ENCODE measurements at regions not wholly inside any gene's neighbourhood (a gene's known extent, or its start where the extent isn't known, plus 50 kb on each side); places are given as distances from the start of the nearest gene placed in this dataset.

GRCh38 chr12:72098622-72099021 lies 160.0 kb downstream of the TPH2 start:
- ChIA-PET POLR2A (no interaction called here), CTCF (no interaction called here)
- Mint-ChIP-seq H3K27me3 (no peaks in the 10 kb centered on the region), H3K27ac (no peak overlapping the region), H3K9me3 (peaks cover 0 to 5% (median 3%) of the 10 kb centered on the region in 5 donors), H3K36me3 (no peaks in the 10 kb centered on the region), H3K4me3 (no peak overlapping the region), H3K4me1 (no peaks in the 10 kb centered on the region)
- no peak for DNase-seq
- no peak overlapping the region for H3K27ac ChIP-seq (ENCODE audit: low read depth, low read length)
- H3K9me3 ChIP-seq (ENCODE audit: low read length), result no peaks in the 10 kb centered on the region
- H3K4me1 ChIP-seq (ENCODE audit: insufficient read depth, low read length), result no peaks in the 10 kb centered on the region
- no peaks in the 10 kb centered on the region for H3K36me3 ChIP-seq (ENCODE audit: insufficient read depth, low read length)
- H3K4me3 ChIP-seq (ENCODE audit: low read length), result no peak overlapping the region
- H3K27me3 ChIP-seq (ENCODE audit: insufficient read depth, low read length, poor library complexity, severe bottlenecking), result no peaks in the 10 kb centered on the region

GRCh38 chr12:72100854-72101253 lies 162.2 kb downstream of the TPH2 start:
- ChIA-PET POLR2A (no interaction called here), CTCF (no interaction called here)
- Mint-ChIP-seq H3K36me3 (no peaks in the 10 kb centered on the region), H3K27ac (no peak overlapping the region), H3K4me1 (no peaks in the 10 kb centered on the region), H3K27me3 (peaks cover 0 to 2% of the 10 kb centered on the region in 2 donors), H3K9me3 (peaks cover 0 to 2% (median 0%) of the 10 kb centered on the region in 5 donors), H3K4me3 (no peak overlapping the region)
- H3K36me3 ChIP-seq (ENCODE audit: insufficient read depth, low read length), result no peaks in the 10 kb centered on the region
- no peak for DNase-seq
- H3K27me3 ChIP-seq (ENCODE audit: insufficient read depth, low read length, poor library complexity, severe bottlenecking), result no peaks in the 10 kb centered on the region
- H3K9me3 ChIP-seq (ENCODE audit: low read length), result no peaks in the 10 kb centered on the region
- no peak overlapping the region for H3K27ac ChIP-seq (ENCODE audit: low read depth, low read length)
- no peaks in the 10 kb centered on the region for H3K4me1 ChIP-seq (ENCODE audit: insufficient read depth, low read length)
- H3K4me3 ChIP-seq (ENCODE audit: low read length), result no peak overlapping the region

- ChIA-PET POLR2A (no interaction called here), CTCF (no interaction called here)
- H3K4me3 ChIP-seq (ENCODE audit: low read length), result no peak overlapping the region
- H3K36me3 ChIP-seq (ENCODE audit: insufficient read depth, low read length), result no peaks in the 10 kb centered on the region
- no peaks in the 10 kb centered on the region for H3K9me3 ChIP-seq (ENCODE audit: low read length)
- Mint-ChIP-seq H3K9me3 (peaks cover 0 to 2% (median 0%) of the 10 kb centered on the region in 5 donors), H3K36me3 (no peaks in the 10 kb centered on the region), H3K4me1 (no peaks in the 10 kb centered on the region), H3K4me3 (no peak overlapping the region), H3K27ac (no peak overlapping the region), H3K27me3 (peaks cover 0 to 2% of the 10 kb centered on the region in 2 donors)
- no peak overlapping the region for H3K27ac ChIP-seq (ENCODE audit: low read depth, low read length)
- H3K27me3 ChIP-seq (ENCODE audit: insufficient read depth, low read length, poor library complexity, severe bottlenecking), result no peaks in the 10 kb centered on the region
- no peak for DNase-seq
- no peaks in the 10 kb centered on the region for H3K4me1 ChIP-seq (ENCODE audit: insufficient read depth, low read length)
Measured at GRCh38 chr12:72102150-72102549, 163.5 kb downstream of the TPH2 start.

- no peaks in the 10 kb centered on the region for H3K36me3 ChIP-seq (ENCODE audit: insufficient read depth, low read length)
- no peaks in the 10 kb centered on the region for H3K27me3 ChIP-seq (ENCODE audit: insufficient read depth, low read length, poor library complexity, severe bottlenecking)
- H3K4me3 ChIP-seq (ENCODE audit: low read length), result no peak overlapping the region
- no peaks in the 10 kb centered on the region for H3K4me1 ChIP-seq (ENCODE audit: insufficient read depth, low read length)
- ChIA-PET POLR2A (no interaction called here), CTCF (no interaction called here)
- H3K27me3 Mint-ChIP-seq, result peaks cover 0 to 2% of the 10 kb centered on the region in 2 donors
- no peaks in the 10 kb centered on the region for H3K9me3 ChIP-seq (ENCODE audit: low read length)
- no peaks in the 10 kb centered on the region for H3K4me1 Mint-ChIP-seq
- H3K4me3 Mint-ChIP-seq, result no peak overlapping the region
- no peak overlapping the region for H3K27ac Mint-ChIP-seq
- H3K9me3 Mint-ChIP-seq, result peaks cover 0 to 2% (median 0%) of the 10 kb centered on the region in 5 donors
- no peak for DNase-seq
- H3K36me3 Mint-ChIP-seq, result no peaks in the 10 kb centered on the region
- no peak overlapping the region for H3K27ac ChIP-seq (ENCODE audit: low read depth, low read length)
Measured at GRCh38 chr12:72105849-72106248, 166.3 kb upstream of the TRHDE start.

- Histone ChIP-seq H3K4me1 (ENCODE audit: insufficient read depth, low read length) (no peaks in the 10 kb centered on the region), H3K27me3 (ENCODE audit: insufficient read depth, low read length, poor library complexity, severe bottlenecking) (no peaks in the 10 kb centered on the region), H3K36me3 (ENCODE audit: insufficient read depth, low read length) (no peaks in the 10 kb centered on the region), H3K4me3 (ENCODE audit: low read length) (no peak overlapping the region), H3K27ac (ENCODE audit: low read depth, low read length) (no peak overlapping the region), H3K9me3 (ENCODE audit: low read length) (no peaks in the 10 kb centered on the region)
- no peaks in the 10 kb centered on the region for H3K4me1 Mint-ChIP-seq
- no peaks in the 10 kb centered on the region for H3K27me3 Mint-ChIP-seq
- no peaks in the 10 kb centered on the region for H3K36me3 Mint-ChIP-seq
- no peak overlapping the region for H3K4me3 Mint-ChIP-seq
- H3K9me3 Mint-ChIP-seq, result peaks cover 0 to 2% (median 0%) of the 10 kb centered on the region in 5 donors
- ChIA-PET POLR2A (no interaction called here), CTCF (no interaction called here)
- H3K27ac Mint-ChIP-seq, result no peak overlapping the region
- no peak for DNase-seq
Measured at GRCh38 chr12:72110937-72111650, 161.1 kb upstream of the TRHDE start.

GRCh38 chr12:72111706-72112105 lies 160.5 kb upstream of the TRHDE start:
- Histone ChIP-seq H3K4me3 (ENCODE audit: low read length) (no peak overlapping the region), H3K27ac (ENCODE audit: low read depth, low read length) (no peak overlapping the region), H3K36me3 (ENCODE audit: insufficient read depth, low read length) (no peaks in the 10 kb centered on the region), H3K4me1 (ENCODE audit: insufficient read depth, low read length) (no peaks in the 10 kb centered on the region), H3K27me3 (ENCODE audit: insufficient read depth, low read length, poor library complexity, severe bottlenecking) (no peaks in the 10 kb centered on the region), H3K9me3 (ENCODE audit: low read length) (no peaks in the 10 kb centered on the region)
- POLR2A ChIA-PET, result no interaction called here
- peaks cover 0 to 2% (median 0%) of the 10 kb centered on the region in 5 donors for H3K9me3 Mint-ChIP-seq
- H3K27ac Mint-ChIP-seq, result no peak overlapping the region
- H3K4me1 Mint-ChIP-seq, result no peaks in the 10 kb centered on the region
- CTCF ChIA-PET, result no interaction called here
- no peaks in the 10 kb centered on the region for H3K27me3 Mint-ChIP-seq
- no peaks in the 10 kb centered on the region for H3K36me3 Mint-ChIP-seq
- H3K4me3 Mint-ChIP-seq, result no peak overlapping the region
- no peak for DNase-seq

- no peak overlapping the region for H3K4me3 ChIP-seq (ENCODE audit: low read length)
- no peaks in the 10 kb centered on the region for H3K27me3 ChIP-seq (ENCODE audit: insufficient read depth, low read length, poor library complexity, severe bottlenecking)
- Mint-ChIP-seq H3K4me3 (no peak overlapping the region), H3K27ac (no peak overlapping the region), H3K36me3 (no peaks in the 10 kb centered on the region), H3K4me1 (no peaks in the 10 kb centered on the region), H3K27me3 (peaks cover 0 to 2% of the 10 kb centered on the region in 2 donors), H3K9me3 (peaks cover 0 to 4% (median 2%) of the 10 kb centered on the region in 5 donors)
- no peaks in the 10 kb centered on the region for H3K9me3 ChIP-seq (ENCODE audit: low read length)
- ChIA-PET CTCF (no interaction called here), POLR2A (no interaction called here)
- H3K4me1 ChIP-seq (ENCODE audit: insufficient read depth, low read length), result no peaks in the 10 kb centered on the region
- no peaks in the 10 kb centered on the region for H3K36me3 ChIP-seq (ENCODE audit: insufficient read depth, low read length)
- DNase-seq, result no peak
- H3K27ac ChIP-seq (ENCODE audit: low read depth, low read length), result no peak overlapping the region
Measured at GRCh38 chr12:72133497-72134055, 138.6 kb upstream of the TRHDE start.

GRCh38 chr12:72134246-72135020 lies 137.7 kb upstream of the TRHDE start:
- ChIA-PET POLR2A (no interaction called here), CTCF (no interaction called here)
- no peak for DNase-seq
- no peak overlapping the region for H3K4me3 Mint-ChIP-seq
- H3K27ac Mint-ChIP-seq, result no peak overlapping the region
- peaks cover 0 to 4% (median 2%) of the 10 kb centered on the region in 5 donors for H3K9me3 Mint-ChIP-seq
- H3K9me3 ChIP-seq (ENCODE audit: low read length), result no peaks in the 10 kb centered on the region
- H3K4me1 Mint-ChIP-seq, result no peaks in the 10 kb centered on the region
- no peaks in the 10 kb centered on the region for H3K36me3 Mint-ChIP-seq
- H3K4me3 ChIP-seq (ENCODE audit: low read length), result no peak overlapping the region
- H3K27me3 Mint-ChIP-seq, result peaks cover 0 to 4% of the 10 kb centered on the region in 2 donors
- no peaks in the 10 kb centered on the region for H3K36me3 ChIP-seq (ENCODE audit: insufficient read depth, low read length)
- H3K4me1 ChIP-seq (ENCODE audit: insufficient read depth, low read length), result no peaks in the 10 kb centered on the region
- H3K27ac ChIP-seq (ENCODE audit: low read depth, low read length), result no peak overlapping the region
- H3K27me3 ChIP-seq (ENCODE audit: insufficient read depth, low read length, poor library complexity, severe bottlenecking), result no peaks in the 10 kb centered on the region

Measured in CD8-positive, alpha-beta memory T cell (primary cell).